Suprapubic skin (tissue), 3 donors: ENCODE measurements at regions not wholly inside any gene's neighbourhood (a gene's known extent, or its start where the extent isn't known, plus 50 kb on each side); places are given as distances from the start of the nearest gene placed in this dataset.

Source experiments
- POLR2A ChIP-seq, 2 donors: fragments of 450-650 bp; IDR thresholded peaks; one replicate each; pipeline ENCODE4 v1.6.1; 2017; ENCODE audit warnings: antibody characterized with exemption in 2 of 2, mild to moderate bottlenecking in 2 of 2, moderate library complexity in 2 of 2
- TF ChIP-seq, protein P1 (sequence below), 2 donors: fragments of 200-600 bp in 1 of 2; fragments of 450-650 bp in 1 of 2; sonication (generic) in 1 of 2; IDR thresholded peaks; one replicate each; pipeline ENCODE4 v1.5.1; 2016 to 2019; ENCODE audit warnings: antibody characterized with exemption in 2 of 2, mild to moderate bottlenecking in 1 of 2, moderate library complexity in 1 of 2

DNA sequence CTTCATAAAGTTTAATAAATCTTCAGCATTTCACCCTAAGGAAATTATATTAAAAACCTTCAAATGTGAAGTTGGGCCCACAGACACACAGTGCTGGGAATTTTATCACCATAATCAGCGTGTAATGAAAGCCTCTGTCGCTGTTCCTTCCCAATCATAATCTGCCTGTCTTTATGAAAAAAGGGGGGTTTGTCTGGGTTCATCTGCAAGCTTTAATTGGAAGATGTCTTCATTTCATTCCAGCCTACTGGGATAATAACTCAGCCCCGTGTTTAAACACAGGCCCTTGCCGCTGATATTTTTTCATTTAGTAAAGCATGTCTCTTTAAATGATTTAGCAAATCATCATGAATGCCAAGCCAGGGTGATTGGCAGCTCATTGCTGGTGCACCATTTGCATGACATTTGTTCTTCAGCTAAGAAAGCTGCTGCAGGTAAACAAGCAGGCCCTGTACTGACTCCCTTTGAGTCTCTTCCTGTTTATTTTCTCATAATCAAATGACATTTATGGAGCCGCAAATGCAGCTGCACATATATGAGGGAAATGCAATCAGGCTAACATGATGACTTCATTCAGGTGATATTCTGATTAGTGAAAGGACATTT lies 362.9 kb upstream of the TLE4 start:
- TF ChIP-seq, protein P1, sequence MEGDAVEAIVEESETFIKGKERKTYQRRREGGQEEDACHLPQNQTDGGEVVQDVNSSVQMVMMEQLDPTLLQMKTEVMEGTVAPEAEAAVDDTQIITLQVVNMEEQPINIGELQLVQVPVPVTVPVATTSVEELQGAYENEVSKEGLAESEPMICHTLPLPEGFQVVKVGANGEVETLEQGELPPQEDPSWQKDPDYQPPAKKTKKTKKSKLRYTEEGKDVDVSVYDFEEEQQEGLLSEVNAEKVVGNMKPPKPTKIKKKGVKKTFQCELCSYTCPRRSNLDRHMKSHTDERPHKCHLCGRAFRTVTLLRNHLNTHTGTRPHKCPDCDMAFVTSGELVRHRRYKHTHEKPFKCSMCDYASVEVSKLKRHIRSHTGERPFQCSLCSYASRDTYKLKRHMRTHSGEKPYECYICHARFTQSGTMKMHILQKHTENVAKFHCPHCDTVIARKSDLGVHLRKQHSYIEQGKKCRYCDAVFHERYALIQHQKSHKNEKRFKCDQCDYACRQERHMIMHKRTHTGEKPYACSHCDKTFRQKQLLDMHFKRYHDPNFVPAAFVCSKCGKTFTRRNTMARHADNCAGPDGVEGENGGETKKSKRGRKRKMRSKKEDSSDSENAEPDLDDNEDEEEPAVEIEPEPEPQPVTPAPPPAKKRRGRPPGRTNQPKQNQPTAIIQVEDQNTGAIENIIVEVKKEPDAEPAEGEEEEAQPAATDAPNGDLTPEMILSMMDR (IDR thresholded peaks at IDR 0.05): no peak
- no peak for TF ChIP-seq POLR2A (IDR thresholded peaks at IDR 0.05)
